CD4-positive, alpha-beta T cell treated with Interleukin-1 beta for 1 hour (primary cell): ENCODE measurements at regions not wholly inside any gene's neighbourhood (a gene's known extent, or its start where the extent isn't known, plus 50 kb on each side); places are given as distances from the start of the nearest gene placed in this dataset.

ENCODE experiments used
- DNase-seq, 2 donors: peaks; one replicate each; pipeline ENCODE4 v3.0.0-alpha.2; 2020 to 2022

DNA sequence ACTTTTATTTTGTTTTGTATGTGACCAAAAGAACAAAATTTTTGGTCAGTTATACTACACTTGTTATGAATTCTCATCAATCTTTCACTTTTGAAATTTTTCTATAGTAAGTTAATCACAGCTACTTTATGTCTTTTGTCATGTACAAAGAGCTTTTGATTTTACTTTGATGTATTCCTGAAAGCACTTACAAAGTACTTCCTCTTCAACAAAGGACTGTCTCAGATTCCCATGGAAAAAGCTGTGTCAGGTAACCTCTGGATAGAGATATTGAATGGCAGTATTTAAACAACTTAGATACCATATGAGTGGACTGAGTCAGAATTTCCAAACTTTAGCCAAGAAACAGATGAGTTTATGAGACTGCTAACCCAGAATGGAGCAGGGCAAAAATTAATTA lies 689.3 kb upstream of the ATXN8OS start:
- DNase-seq, result no peak

DNA sequence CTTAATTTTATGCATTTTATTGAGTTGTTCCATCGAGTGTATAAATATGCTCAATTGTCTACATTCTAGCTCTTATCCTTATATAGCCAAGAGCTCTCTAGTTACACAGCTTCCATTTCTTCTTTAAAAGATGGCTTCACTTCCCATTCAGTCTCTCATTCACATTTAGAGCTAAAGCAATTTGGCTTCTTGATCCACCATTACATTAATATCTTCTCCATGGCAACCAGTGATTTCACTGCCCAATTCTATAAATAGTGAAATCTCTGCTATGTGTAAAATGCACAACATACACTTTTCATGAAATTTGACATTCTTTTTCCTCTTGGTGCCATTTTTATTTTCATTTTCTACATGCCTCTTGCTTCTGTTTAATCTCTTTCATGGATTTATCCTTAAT lies 696.9 kb upstream of the ATXN8OS start:
- no peak for DNase-seq

DNA sequence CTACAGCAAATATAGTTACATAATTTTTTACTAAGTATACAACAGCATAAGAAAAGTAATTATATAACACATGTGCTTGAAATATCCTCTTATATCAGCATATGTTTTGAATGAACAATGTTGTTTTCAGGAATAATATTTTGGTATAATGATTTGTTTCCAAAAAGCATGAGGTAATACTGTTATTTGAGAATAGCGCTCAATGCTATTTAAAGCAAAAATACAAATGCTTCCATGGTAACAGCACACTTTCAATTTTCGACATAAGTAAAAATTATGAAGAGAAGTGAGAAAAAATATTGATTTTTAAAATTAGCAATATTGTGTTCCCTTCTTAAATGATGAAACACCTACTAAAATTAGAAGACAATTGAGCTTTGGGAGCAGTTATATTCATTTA lies 715.9 kb upstream of the ATXN8OS start:
- no peak for DNase-seq

DNA sequence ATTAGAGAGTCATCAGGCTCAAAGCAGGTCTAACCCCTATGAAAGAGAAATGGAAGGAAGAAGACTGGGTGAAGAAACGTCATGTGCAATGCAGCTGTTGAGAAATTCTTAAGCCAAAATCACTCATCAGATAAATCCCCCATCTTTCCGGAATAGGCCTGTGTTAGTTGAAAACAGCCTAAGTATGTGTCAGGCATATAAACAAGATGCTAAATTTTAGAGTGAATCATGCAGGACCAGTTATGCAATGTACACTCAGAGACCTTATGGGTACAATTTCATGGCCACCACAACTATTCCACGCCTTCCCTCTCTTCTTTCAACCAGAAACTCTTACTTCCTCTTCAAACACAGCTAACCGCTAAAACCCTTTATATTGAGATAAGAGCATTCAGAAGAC lies 717.7 kb upstream of the ATXN8OS start:
- DNase-seq, result no peak

GRCh38 chr13:69373747-69374425 lies 733.7 kb upstream of the ATXN8OS start:
- no peak for DNase-seq

DNA sequence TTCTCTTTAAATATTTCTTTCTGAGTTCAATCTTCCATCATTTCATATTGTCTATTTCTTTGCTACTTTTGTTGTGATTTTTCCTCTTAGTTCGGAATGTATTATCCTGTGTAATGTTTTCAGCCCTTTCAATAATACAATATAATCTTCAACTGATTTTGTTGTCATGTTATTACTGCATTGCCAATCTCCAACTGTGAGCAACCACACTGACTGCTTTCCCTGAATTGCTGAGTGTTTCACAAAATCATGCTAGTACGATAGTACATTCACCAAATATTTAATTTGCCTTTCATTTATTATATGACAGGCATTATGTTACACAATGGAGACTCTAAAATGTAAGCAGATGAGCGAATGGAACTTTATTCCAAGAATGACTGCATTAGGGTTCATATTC lies 744.3 kb upstream of the ATXN8OS start:
- DNase-seq, result no peak

- no peak for DNase-seq
Measured at GRCh38 chr13:69331245-69331644, 776.4 kb upstream of the ATXN8OS start.

GRCh38 chr13:69324090-69324886 lies 783.3 kb upstream of the ATXN8OS start:
- DNase-seq, result no peak

GRCh38 chr13:69319656-69320055 lies 788.0 kb upstream of the ATXN8OS start:
- DNase-seq, result no peak

DNA sequence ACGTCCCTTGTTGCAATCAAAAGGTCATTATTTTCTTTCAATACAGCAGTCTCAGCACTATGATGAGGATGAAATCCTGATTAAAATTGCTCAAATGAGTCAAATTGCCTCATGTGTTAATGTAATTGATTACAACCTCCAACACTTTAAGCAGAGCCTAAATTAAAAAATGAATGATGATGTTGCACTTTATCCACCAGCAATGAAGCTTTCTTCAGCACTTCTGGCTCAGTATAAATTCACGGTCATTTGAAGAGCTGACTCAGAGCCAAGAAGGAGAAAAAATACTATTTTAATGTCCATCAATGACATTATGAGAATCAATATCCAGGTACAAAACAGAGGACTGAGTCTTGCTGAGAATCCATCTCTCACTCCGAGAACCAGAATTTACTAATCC lies 792.6 kb upstream of the ATXN8OS start:
- no peak for DNase-seq

- no peak for DNase-seq
Measured at GRCh38 chr13:69306766-69307165, 800.9 kb upstream of the ATXN8OS start.

GRCh38 chr13:69300131-69300530 lies 807.5 kb upstream of the ATXN8OS start:
- DNase-seq, result no peak

DNA sequence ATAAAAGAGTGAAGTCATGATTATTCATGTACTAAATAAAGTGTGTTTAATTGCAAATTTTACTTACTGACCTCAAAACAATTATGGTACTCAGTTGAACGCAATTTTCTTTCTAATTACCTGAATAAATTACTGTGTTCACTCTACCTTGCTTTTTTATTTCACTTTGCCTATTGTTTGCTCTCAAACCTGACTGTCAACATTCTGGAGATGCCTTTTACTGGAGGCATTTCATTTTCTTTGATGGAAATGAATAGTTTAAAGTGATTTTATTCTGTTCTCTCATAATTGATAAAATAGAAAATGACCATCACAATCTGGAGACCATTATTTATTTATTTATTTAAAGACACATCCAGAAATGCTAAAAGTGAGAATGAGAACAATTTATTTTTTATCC lies 811.5 kb upstream of the ATXN8OS start:
- DNase-seq, result no peak

- DNase-seq, result no peak
Measured at GRCh38 chr13:69292789-69293425, 814.7 kb upstream of the ATXN8OS start.

- DNase-seq, result no peak
Measured at GRCh38 chr13:69291292-69291906, 816.2 kb upstream of the ATXN8OS start.

DNA sequence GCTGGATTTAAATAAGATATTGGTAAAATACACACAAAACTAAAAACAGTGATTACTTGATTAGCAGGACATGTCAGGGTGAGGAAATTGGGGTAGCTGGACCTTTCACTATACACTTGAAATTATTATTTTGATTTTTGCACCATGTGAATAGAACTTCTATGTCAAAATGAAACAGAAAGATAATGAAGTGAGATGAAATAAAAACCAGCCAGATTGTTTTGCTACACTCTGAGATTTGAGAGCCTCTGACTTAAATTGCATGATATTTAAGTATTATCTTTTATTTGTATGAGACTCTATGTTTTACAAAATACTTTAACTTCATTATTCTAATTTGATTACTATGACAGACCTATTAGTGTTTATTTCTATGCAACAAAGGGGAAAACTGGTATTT lies 819.6 kb upstream of the ATXN8OS start:
- no peak for DNase-seq

DNA sequence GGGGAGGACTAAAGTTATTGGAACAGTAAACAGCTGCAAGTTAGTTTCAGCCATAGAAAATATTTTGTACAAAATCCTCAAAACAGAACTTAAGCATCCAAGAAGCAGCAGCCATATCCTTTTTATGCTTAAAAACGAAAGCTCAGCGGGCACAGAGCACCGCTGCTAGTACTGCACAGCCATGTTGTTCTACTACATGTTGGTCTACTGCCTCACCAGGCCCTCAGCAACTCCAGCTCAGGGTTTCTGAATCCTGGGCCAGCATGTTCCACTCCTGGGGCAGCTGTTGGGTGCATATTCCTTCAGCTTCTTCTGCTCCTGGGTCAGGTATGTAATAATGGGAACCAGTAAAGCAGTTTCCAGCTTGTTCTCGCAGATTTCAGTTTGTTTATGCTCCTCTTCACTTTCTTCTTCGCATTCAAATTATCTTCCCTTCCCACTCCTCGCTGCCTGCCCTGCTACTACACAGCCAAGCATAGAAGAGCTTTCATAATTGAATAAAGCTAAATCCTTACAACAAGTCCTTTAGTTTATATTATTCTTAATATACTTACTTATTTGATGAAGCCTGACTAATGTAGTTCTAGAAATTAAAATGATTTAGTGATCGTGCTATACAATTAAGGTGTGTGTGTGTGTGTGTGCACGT lies 820.5 kb upstream of the ATXN8OS start:
- DNase-seq, result no peak

GRCh38 chr13:69283837-69284236 lies 823.8 kb upstream of the ATXN8OS start:
- DNase-seq, result no peak

GRCh38 chr13:69283301-69283700 lies 824.3 kb upstream of the ATXN8OS start:
- DNase-seq, result no peak

GRCh38 chr13:69280399-69280798 lies 827.2 kb upstream of the ATXN8OS start:
- no peak for DNase-seq

GRCh38 chr13:69279213-69279612 lies 828.4 kb upstream of the ATXN8OS start:
- DNase-seq, result no peak

GRCh38 chr13:69274231-69274630 lies 833.4 kb upstream of the ATXN8OS start:
- no peak for DNase-seq
